HepG2 (cell line): ENCODE measurements at regions not wholly inside any gene's neighbourhood (a gene's known extent, or its start where the extent isn't known, plus 50 kb on each side); places are given as distances from the start of the nearest gene placed in this dataset.

Experiments
- ATAC-seq: fragments of 200-7000 bp; cut with Tn5 transposase; 3 replicates; pipeline ENCODE4 v1.9.1; 2020; ENCODE audit warnings: mild to moderate bottlenecking, moderate library complexity
- BruUV-seq: library from RNA; stranded (reverse); fragments of 400-500 nt; replicated peaks from 2 replicates; lab custom pipeline; 2021; lab: Mats Ljungman, UMichigan
- CTCF ChIA-PET: fragments of 300-600 bp; formaldehyde crosslinking; extraction: SDS; loops from one replicate; lab custom pipeline; 2021; ENCODE audit warnings: low total read pairs, inconsistent platforms, low intra/inter-chr PET ratio; lab: Yijun Ruan, JAX
- POLR2A ChIA-PET: fragments of 350-600 bp; sonication (Branson Sonifier 250); formaldehyde crosslinking; loops from one replicate; lab custom pipeline; 2020; ENCODE audit warnings: antibody characterized with exemption, inconsistent platforms; lab: Yijun Ruan, JAX
- DNase-seq: peaks from one replicate; pipeline ENCODE4 v3.0.0-alpha.2; 2015; ENCODE audit warnings: low spot score
- FAIRE-seq: peaks from 3 replicates; lab custom pipeline; 2011; peaks lifted over from hg19 to GRCh38; lab: Jason Lieb, UNC
- H2AFZ ChIP-seq: one replicate; pipeline ENCODE4 v1.6.1; 2011; ENCODE audit warnings: low read length, inconsistent platforms
- H3K27ac ChIP-seq: fragments of 300-600 bp; 3 replicates; pipeline ENCODE4 v1.8.0; 2011; ENCODE audit warnings: mixed run types, mild to moderate bottlenecking, mixed read lengths, low read length, inconsistent platforms; ENCODE audit not compliant: insufficient read depth; ENCODE audit errors: extremely low read length
- H3K27me3 ChIP-seq, 2 experiments: fragments of 200-600 bp in 1 of 2; 2 replicates in 1 of 2; 3 replicates in 1 of 2; pipeline versions ENCODE4 v1.6.0 to v1.8.0; 2011; ENCODE audit warnings: low read length in 2 of 2, mild to moderate bottlenecking in 2 of 2, moderate library complexity in 2 of 2, inconsistent platforms in 1 of 2; ENCODE audit not compliant: insufficient read depth in 2 of 2, control insufficient read depth in 1 of 2
- H3K36me3 ChIP-seq, 2 experiments: fragments of 200-600 bp in 1 of 2; replicated peaks in 1 of 2; 2 replicates in 1 of 2; 3 replicates in 1 of 2; pipeline versions ENCODE4 v1.5.1 to v1.8.0; 2011; ENCODE audit warnings: low read length in 2 of 2, inconsistent platforms in 1 of 2; ENCODE audit not compliant: insufficient read depth in 2 of 2, control insufficient read depth in 1 of 2
- H3K4me1 ChIP-seq: 2 replicates; pipeline ENCODE4 v1.5.1; 2012; ENCODE audit warnings: low read length, inconsistent platforms; ENCODE audit not compliant: insufficient read depth
- H3K4me2 ChIP-seq: 2 replicates; pipeline ENCODE4 v1.6.0; 2011; ENCODE audit warnings: low read depth, low read length, inconsistent platforms
- H3K4me3 ChIP-seq, 3 experiments: fragments of 200-600 bp in 1 of 3; sonication (generic), shearing (Covaris generic) in 1 of 3; replicated peaks in 1 of 3; 2 replicates each; pipeline ENCODE4 v1.5.1; 2011 to 2016; ENCODE audit warnings: low read length in 3 of 3, inconsistent platforms in 2 of 3, low read depth in 2 of 3, mild to moderate bottlenecking in 2 of 3, control low read depth in 1 of 3, mixed read lengths in 1 of 3; ENCODE audit not compliant: insufficient read depth in 1 of 3
- H3K79me2 ChIP-seq: one replicate; pipeline ENCODE4 v1.6.1; 2011; ENCODE audit warnings: low read length, inconsistent platforms; ENCODE audit not compliant: insufficient read depth
- H3K9ac ChIP-seq: 2 replicates; pipeline ENCODE4 v1.6.0; 2011; ENCODE audit warnings: mild to moderate bottlenecking, low read depth, low read length, inconsistent platforms; ENCODE audit not compliant: insufficient read depth
- H3K9me3 ChIP-seq: 2 replicates; pipeline ENCODE4 v1.5.1; 2012; ENCODE audit warnings: mild to moderate bottlenecking, low read length
- H4K20me1 ChIP-seq: 2 replicates; pipeline ENCODE4 v1.6.0; 2011; ENCODE audit warnings: inconsistent platforms, mild to moderate bottlenecking, low read length, moderate library complexity; ENCODE audit not compliant: insufficient read depth
- ATRX ChIP-seq: sonication (generic); formaldehyde crosslinking; IDR thresholded peaks from 2 replicates; pipeline ENCODE4 v1.4.0; 2020; ENCODE audit warnings: missing genetic modification reagents, borderline replicate concordance
- GTF3A ChIP-seq: sonication (generic); formaldehyde crosslinking; conservative IDR thresholded peaks from 2 replicates; pipeline ENCODE4 v1.4.0; 2020; ENCODE audit warnings: mild to moderate bottlenecking, missing genetic modification reagents
- KLF12 ChIP-seq: sonication (generic); formaldehyde crosslinking; IDR thresholded peaks from 2 replicates; pipeline ENCODE4 v1.4.0; 2020; ENCODE audit warnings: missing genetic modification reagents, borderline replicate concordance
- MAFF ChIP-seq: IDR thresholded peaks from 2 replicates; pipeline ENCODE4 v1.6.1; 2011; ENCODE audit warnings: low read depth, low read length, improper control_type of control experiment
- MAFK ChIP-seq, 2 experiments: IDR thresholded peaks in 1 of 2; conservative IDR thresholded peaks in 1 of 2; 2 replicates each; pipeline ENCODE4 v1.6.1; 2011; ENCODE audit warnings: improper control_type of control experiment in 2 of 2, low read length in 2 of 2
- PREB ChIP-seq: sonication (generic); formaldehyde crosslinking; IDR thresholded peaks from 2 replicates; pipeline ENCODE4 v1.4.0; 2020; ENCODE audit warnings: missing genetic modification reagents
- YEATS2 ChIP-seq: sonication (generic); formaldehyde crosslinking; IDR thresholded peaks from 2 replicates; pipeline ENCODE4 v1.4.0; 2020; ENCODE audit warnings: missing genetic modification reagents, borderline replicate concordance
- ZBTB3 ChIP-seq: sonication (generic); formaldehyde crosslinking; IDR thresholded peaks from 2 replicates; pipeline ENCODE4 v1.4.0; 2020; ENCODE audit warnings: low read depth, mild to moderate bottlenecking, moderate library complexity, missing genetic modification reagents, borderline replicate concordance
- ZNF253 ChIP-seq: sonication (generic); formaldehyde crosslinking; IDR thresholded peaks from 2 replicates; pipeline ENCODE4 v1.8.0; 2022; ENCODE audit warnings: mild to moderate bottlenecking, missing genetic modification reagents, borderline replicate concordance
- ZNF280D ChIP-seq: sonication (generic); formaldehyde crosslinking; IDR thresholded peaks from 2 replicates; pipeline ENCODE4 v1.5.1; 2020; ENCODE audit warnings: mild to moderate bottlenecking, missing genetic modification reagents
- WGBS: methylation state at CpG from one replicate; pipeline ENCODE4 v1.1.6; 2017; ENCODE audit warnings: low lambda C conversion rate; 5-methylcytosine and 5-hydroxymethylcytosine counted together
- in situ Hi-C: cut with HindIII; loops from 2 replicates; pipeline ENCODE4 v1.10.0; 2017; ENCODE audit warnings: low pct_unique_long_range_greater_than_20kb; ENCODE audit not compliant: extremely low pct_ligation_motif_present
- intact Hi-C: fragments of 100-400 bp; cut with micrococcal nuclease; formaldehyde crosslinking; loops from one replicate; pipeline ENCODE4 v1.10.0; 2022; ENCODE audit not compliant: unreplicated experiment

- no peak for TF ChIP-seq ZBTB3 (CRISPR knock-in tag)
- TF ChIP-seq YEATS2 (CRISPR knock-in tag), result no peak
Measured at GRCh38 chr21:20261364-20261763, 736.8 kb upstream of the NCAM2 start (continued).

GRCh38 chr21:20265707-20266440, 732.3 kb upstream of the NCAM2 start:
- WGBS, result 11% methylated on average over 5 of the region's 5 CpGs
- BruUV-seq, result no TSS peak
- ChIA-PET POLR2A (no interaction called here), CTCF (no interaction called here)
- H3K9me3 ChIP-seq, result peaks cover 75% of the 10 kb centered on the region
- no peak overlapping the region for H2AFZ ChIP-seq
- no peak overlapping the region for H3K4me3 ChIP-seq
- in situ Hi-C loops, result no loop called here
- H3K27ac ChIP-seq, result no peak overlapping the region
- intact Hi-C loops, result no loop called here
- DNase-seq (no peak), ATAC-seq (no peak), FAIRE-seq (no peak)
- no peaks in the 10 kb centered on the region for H3K36me3 ChIP-seq
- no peaks in the 10 kb centered on the region for H3K79me2 ChIP-seq
- no peak overlapping the region for H3K9ac ChIP-seq
- no peak overlapping the region for H3K4me2 ChIP-seq
- H3K4me1 ChIP-seq, result no peaks in the 10 kb centered on the region
- no peaks in the 10 kb centered on the region for H3K27me3 ChIP-seq
- TF ChIP-seq MAFK (conservative IDR thresholded peaks at IDR 0.05 in 1 of 2, IDR thresholded peaks at IDR 0.05 in 1 of 2; ENCODE audit: low read length in 2 of 2), result peak; percentile 64 to 77
- no peak for TF ChIP-seq ATRX (CRISPR knock-in tag)
- no peak for TF ChIP-seq KLF12
- no peak for TF ChIP-seq GTF3A (CRISPR knock-in tag)
- TF ChIP-seq MAFF, result peak; percentile 68
- no peak for TF ChIP-seq ZNF253
- TF ChIP-seq ZNF280D, result no peak
- TF ChIP-seq PREB, result no peak
- H4K20me1 ChIP-seq, result no peaks in the 10 kb centered on the region
